Activated CD4-positive, alpha-beta memory T cell treated with anti-CD3 and anti-CD28 coated beads, Interleukin-2, amount 10 ng/mL, durations not matched to agents 7 days and 5 days (primary cell): ENCODE measurements at regions not wholly inside any gene's neighbourhood (a gene's known extent, or its start where the extent isn't known, plus 50 kb on each side); places are given as distances from the start of the nearest gene placed in this dataset.
"Not testable (repeated sequence)": the region's sequence is repeated elsewhere in the genome, so short reads cannot be mapped to it uniquely, and the experiment has no call there.

Source experiments
- CTCF ChIA-PET: fragments of 350-600 bp; sonication (Branson Sonifier 250); formaldehyde crosslinking; loops from one replicate; lab custom pipeline; 2021; ENCODE audit warnings: antibody characterized with exemption, inconsistent platforms; lab: Charles Lee
- POLR2A ChIA-PET: fragments of 350-600 bp; sonication (Branson Sonifier 250); formaldehyde crosslinking; loops from one replicate; lab custom pipeline; 2021; ENCODE audit warnings: antibody characterized with exemption; lab: Charles Lee
- DNase-seq: peaks from one replicate; pipeline ENCODE4 v3.0.0-alpha.2; 2020
- H3K27ac Mint-ChIP-seq: one replicate; pipeline ENCODE4 v1.8.0; 2021; ENCODE audit warnings: mild to moderate bottlenecking, mixed read lengths
- H3K27me3 Mint-ChIP-seq: one replicate; pipeline ENCODE4 v1.8.0; 2021; ENCODE audit warnings: mixed read lengths
- H3K36me3 Mint-ChIP-seq: one replicate; pipeline ENCODE4 v1.8.0; 2021; ENCODE audit warnings: low read depth, mixed read lengths
- H3K4me1 Mint-ChIP-seq: one replicate; pipeline ENCODE4 v1.8.0; 2021; ENCODE audit warnings: mixed read lengths
- H3K4me3 Mint-ChIP-seq: one replicate; pipeline ENCODE4 v1.8.0; 2021; ENCODE audit warnings: mild to moderate bottlenecking, mixed read lengths
- H3K9me3 Mint-ChIP-seq: one replicate; pipeline ENCODE4 v1.8.0; 2021; ENCODE audit warnings: mixed read lengths

- DNase-seq: no peak
- H3K4me1 Mint-ChIP-seq: no peaks in the 10 kb centered on the region
- no peaks in the 10 kb centered on the region for H3K36me3 Mint-ChIP-seq
- no peak overlapping the region for H3K4me3 Mint-ChIP-seq
- no peak overlapping the region for H3K27ac Mint-ChIP-seq
- peaks cover 6% of the 10 kb centered on the region for H3K9me3 Mint-ChIP-seq
- ChIA-PET POLR2A (no interaction called here), CTCF (no interaction called here)
- H3K27me3 Mint-ChIP-seq: no peaks in the 10 kb centered on the region
These were observed 114.8 kb upstream of the ANO5 start for GRCh38 chr11:22078063-22078462.

- no peaks in the 10 kb centered on the region for H3K4me1 Mint-ChIP-seq
- CTCF ChIA-PET: no interaction called here
- H3K27me3 Mint-ChIP-seq: no peaks in the 10 kb centered on the region
These were observed 113.6 kb upstream of the ANO5 start for GRCh38 chr11:22079133-22079872.

GRCh38 chr11:22082178-22082577 lies 110.7 kb upstream of the ANO5 start:
- no peaks in the 10 kb centered on the region for H3K4me1 Mint-ChIP-seq
- POLR2A ChIA-PET: no interaction called here
- H3K27ac Mint-ChIP-seq: no peak overlapping the region
- DNase-seq: no peak
- H3K9me3 Mint-ChIP-seq: peaks cover 6% of the 10 kb centered on the region
- CTCF ChIA-PET: no interaction called here
- H3K4me3 Mint-ChIP-seq: no peak overlapping the region
- no peaks in the 10 kb centered on the region for H3K27me3 Mint-ChIP-seq
- no peaks in the 10 kb centered on the region for H3K36me3 Mint-ChIP-seq

More at GRCh38 chr11:22079133-22079872, 113.6 kb upstream of the ANO5 start:
- peaks cover 6% of the 10 kb centered on the region for H3K9me3 Mint-ChIP-seq
- no peak overlapping the region for H3K27ac Mint-ChIP-seq
- H3K36me3 Mint-ChIP-seq: no peaks in the 10 kb centered on the region
- POLR2A ChIA-PET: no interaction called here
- no peak overlapping the region for H3K4me3 Mint-ChIP-seq
- no peak for DNase-seq

- ChIA-PET POLR2A (no interaction called here), CTCF (no interaction called here)
- Mint-ChIP-seq H3K36me3 (no peaks in the 10 kb centered on the region), H3K27ac (no peak overlapping the region), H3K4me1 (no peaks in the 10 kb centered on the region), H3K27me3 (no peaks in the 10 kb centered on the region), H3K4me3 (no peak overlapping the region), H3K9me3 (peaks cover 3% of the 10 kb centered on the region)
- DNase-seq: no peak
These were observed 110.1 kb upstream of the ANO5 start for GRCh38 chr11:22082788-22083187.

GRCh38 chr11:22084056-22084455 lies 108.8 kb upstream of the ANO5 start:
- Mint-ChIP-seq H3K9me3 (peaks cover 7% of the 10 kb centered on the region), H3K27ac (no peak overlapping the region), H3K4me3 (no peak overlapping the region), H3K36me3 (no peaks in the 10 kb centered on the region), H3K4me1 (no peaks in the 10 kb centered on the region), H3K27me3 (no peaks in the 10 kb centered on the region)
- POLR2A ChIA-PET: no interaction called here
- DNase-seq: no peak
- CTCF ChIA-PET: no interaction called here

GRCh38 chr11:22084564-22084963 lies 108.3 kb upstream of the ANO5 start:
- Mint-ChIP-seq H3K9me3 (peaks cover 7% of the 10 kb centered on the region), H3K4me3 (no peak overlapping the region), H3K36me3 (no peaks in the 10 kb centered on the region), H3K27ac (no peak overlapping the region), H3K27me3 (no peaks in the 10 kb centered on the region), H3K4me1 (no peaks in the 10 kb centered on the region)
- ChIA-PET POLR2A (no interaction called here), CTCF (no interaction called here)
- no peak for DNase-seq

GRCh38 chr11:22089609-22090008 lies 103.3 kb upstream of the ANO5 start:
- H3K27ac Mint-ChIP-seq: no peak overlapping the region
- no peak overlapping the region for H3K4me3 Mint-ChIP-seq
- H3K27me3 Mint-ChIP-seq: no peaks in the 10 kb centered on the region
- no peak for DNase-seq
- H3K36me3 Mint-ChIP-seq: no peaks in the 10 kb centered on the region
- ChIA-PET CTCF (no interaction called here), POLR2A (no interaction called here)
- peaks cover 6% of the 10 kb centered on the region for H3K9me3 Mint-ChIP-seq
- no peaks in the 10 kb centered on the region for H3K4me1 Mint-ChIP-seq

GRCh38 chr11:22106566-22106965 lies 86.3 kb upstream of the ANO5 start:
- Mint-ChIP-seq H3K4me3 (no peak overlapping the region), H3K27me3 (no peaks in the 10 kb centered on the region), H3K4me1 (no peaks in the 10 kb centered on the region), H3K27ac (no peak overlapping the region), H3K36me3 (no peaks in the 10 kb centered on the region), H3K9me3 (peaks cover 5% of the 10 kb centered on the region)
- ChIA-PET CTCF (interaction anchor here (1.6 kb wide), 1 partner anchor 12 kb away, joined by 3 read pairs; no protein-coding TSS in a partner anchor), POLR2A (no interaction called here)
- DNase-seq: no peak

- H3K4me1 Mint-ChIP-seq: no peaks in the 10 kb centered on the region
- H3K27ac Mint-ChIP-seq: no peak overlapping the region
- CTCF ChIA-PET: no interaction called here
- H3K9me3 Mint-ChIP-seq: peaks cover 9% of the 10 kb centered on the region
- no peaks in the 10 kb centered on the region for H3K36me3 Mint-ChIP-seq
- no peaks in the 10 kb centered on the region for H3K27me3 Mint-ChIP-seq
- H3K4me3 Mint-ChIP-seq: no peak overlapping the region
- POLR2A ChIA-PET: no interaction called here
- no peak for DNase-seq
These were observed 77.3 kb upstream of the ANO5 start for GRCh38 chr11:22115470-22116029.

- DNase-seq, H3K4me1 Mint-ChIP-seq, H3K4me3 Mint-ChIP-seq, H3K27me3 Mint-ChIP-seq, POLR2A ChIA-PET, H3K36me3 Mint-ChIP-seq, H3K27ac Mint-ChIP-seq, CTCF ChIA-PET: not testable (repeated sequence)
- peaks cover 14% of the 10 kb centered on the region for H3K9me3 Mint-ChIP-seq
These were observed 64.9 kb upstream of the ANO5 start for GRCh38 chr11:22127981-22128380.

- no peaks in the 10 kb centered on the region for H3K4me1 Mint-ChIP-seq
- H3K4me3 Mint-ChIP-seq: no peak overlapping the region
- H3K36me3 Mint-ChIP-seq: no peaks in the 10 kb centered on the region
- H3K9me3 Mint-ChIP-seq: peaks cover 16% of the 10 kb centered on the region
- H3K27me3 Mint-ChIP-seq: no peaks in the 10 kb centered on the region
- H3K27ac Mint-ChIP-seq: no peak overlapping the region
- POLR2A ChIA-PET: no interaction called here
- CTCF ChIA-PET: no interaction called here
- no peak for DNase-seq
These were observed 62.3 kb upstream of the ANO5 start for GRCh38 chr11:22130462-22131053.

- Mint-ChIP-seq H3K4me1 (no peaks in the 10 kb centered on the region), H3K4me3 (no peak overlapping the region), H3K36me3 (no peaks in the 10 kb centered on the region), H3K9me3 (peaks cover 5% of the 10 kb centered on the region), H3K27me3 (no peaks in the 10 kb centered on the region), H3K27ac (no peak overlapping the region)
- CTCF ChIA-PET: no interaction called here
- POLR2A ChIA-PET: no interaction called here
- DNase-seq: no peak
These were observed 59.1 kb upstream of the ANO5 start for GRCh38 chr11:22133776-22134175.

GRCh38 chr11:22138264-22138663 lies 54.6 kb upstream of the ANO5 start:
- Mint-ChIP-seq H3K36me3 (no peaks in the 10 kb centered on the region), H3K9me3 (peaks cover 5% of the 10 kb centered on the region), H3K4me1 (no peaks in the 10 kb centered on the region), H3K27me3 (no peaks in the 10 kb centered on the region), H3K4me3 (no peak overlapping the region), H3K27ac (no peak overlapping the region)
- DNase-seq: no peak
- POLR2A ChIA-PET: no interaction called here
- CTCF ChIA-PET: no interaction called here
